Spleen (tissue), 7 donors: ENCODE measurements at regions not wholly inside any gene's neighbourhood (a gene's known extent, or its start where the extent isn't known, plus 50 kb on each side); places are given as distances from the start of the nearest gene placed in this dataset.

ENCODE experiments used
- CTCF ChIP-seq, 11 experiments: fragments of 200-600 bp in 7 of 11; fragments of 450-650 bp in 4 of 11; sonication (generic) in 4 of 11; IDR thresholded peaks in 8 of 11; conservative IDR thresholded peaks in 3 of 11; 1 replicate in 7 of 11; 2 replicates in 4 of 11; pipeline versions ENCODE4 v1.4.0 to v1.8.0; 2016 to 2021; ENCODE audit warnings: antibody characterized with exemption in 11 of 11, inconsistent platforms in 4 of 11, mild to moderate bottlenecking in 1 of 11
- POLR2A ChIP-seq, 3 donors: fragments of 450-650 bp; IDR thresholded peaks; one replicate each; pipeline ENCODE4 v1.5.1; 2017; ENCODE audit warnings: antibody characterized with exemption in 3 of 3, mild to moderate bottlenecking in 1 of 3
- POLR2AphosphoS5 ChIP-seq, 3 donors: sonication (generic); formaldehyde crosslinking; IDR thresholded peaks; one replicate each; pipeline ENCODE4 v1.5.1; 2017; ENCODE audit warnings: antibody characterized with exemption in 3 of 3
- donor health status: DM: no; HTN: no; CAD: no; lungs with moderate emphysema.
- donor health status: DM: no; HTN: no; CAD: no.
- donor health status: DM: no; HTN: no; CAD: no.

- no peak for TF ChIP-seq CTCF (IDR thresholded peaks at IDR 0.05 in 8 of 11, conservative IDR thresholded peaks at IDR 0.05 in 3 of 11)
- TF ChIP-seq POLR2AphosphoS5 (IDR thresholded peaks at IDR 0.05): no peak
- TF ChIP-seq POLR2A (IDR thresholded peaks at IDR 0.05): no peak
These were observed 109.9 kb upstream of the CLMP start for GRCh38 chr11:123304828-123305466.
